ENCODE measurements at regions not wholly inside any gene's neighbourhood (a gene's known extent, or its start where the extent isn't known, plus 50 kb on each side); places are given as distances from the start of the nearest gene placed in this dataset.

DNA sequence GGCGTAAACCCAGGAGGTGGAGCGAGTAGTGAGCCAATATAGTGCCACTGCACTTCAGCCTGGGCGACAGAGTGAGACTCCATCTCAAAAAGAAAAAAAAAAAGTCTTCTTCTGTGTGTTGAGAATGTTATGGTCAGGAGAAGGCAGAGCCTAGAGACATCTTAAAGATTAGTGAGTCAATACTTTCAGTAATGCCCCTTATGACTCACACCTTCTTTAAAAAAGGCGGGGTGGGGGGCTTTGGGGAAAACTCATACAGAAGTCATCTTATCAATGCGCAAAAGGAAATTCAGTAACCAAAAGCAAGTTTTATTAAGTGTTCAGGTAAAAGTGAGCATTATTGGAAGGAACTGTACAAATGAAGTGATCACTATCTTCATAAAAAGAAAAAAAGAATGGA, 1369.8 kb upstream of the LRRTM3 start:
- POLR2A ChIA-PET = no interaction called here
- H3K27me3 Mint-ChIP-seq = no peaks in the 10 kb centered on the region

DNA sequence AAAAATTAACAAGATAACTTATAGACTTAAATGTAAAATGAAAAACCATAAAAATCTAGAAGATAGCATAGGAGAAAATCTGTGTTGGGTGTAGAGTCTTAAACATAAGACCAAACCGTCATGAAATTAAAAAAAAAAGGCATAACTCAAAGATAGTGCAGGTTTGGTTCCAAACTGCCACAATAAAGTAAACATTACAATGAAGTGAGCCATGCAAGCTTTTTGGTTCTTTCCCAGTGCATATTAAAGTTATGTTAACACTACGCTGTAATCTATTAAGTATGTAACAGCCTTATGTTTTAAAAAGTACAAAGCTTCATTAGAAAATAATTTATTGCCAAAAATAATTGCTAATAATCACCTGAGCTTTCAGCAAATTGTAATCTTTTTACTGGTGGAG, 1366.5 kb upstream of the LRRTM3 start:
- H3K36me3 ChIP-seq (replicated peaks in 1 of 2; ENCODE audit: control extremely low read depth in 1 of 2, control insufficient read depth in 1 of 2, extremely low read depth in 1 of 2, insufficient read depth in 2 of 2, low read length in 1 of 2) = no peaks in the 10 kb centered on the region
- TF ChIP-seq, protein P1, sequence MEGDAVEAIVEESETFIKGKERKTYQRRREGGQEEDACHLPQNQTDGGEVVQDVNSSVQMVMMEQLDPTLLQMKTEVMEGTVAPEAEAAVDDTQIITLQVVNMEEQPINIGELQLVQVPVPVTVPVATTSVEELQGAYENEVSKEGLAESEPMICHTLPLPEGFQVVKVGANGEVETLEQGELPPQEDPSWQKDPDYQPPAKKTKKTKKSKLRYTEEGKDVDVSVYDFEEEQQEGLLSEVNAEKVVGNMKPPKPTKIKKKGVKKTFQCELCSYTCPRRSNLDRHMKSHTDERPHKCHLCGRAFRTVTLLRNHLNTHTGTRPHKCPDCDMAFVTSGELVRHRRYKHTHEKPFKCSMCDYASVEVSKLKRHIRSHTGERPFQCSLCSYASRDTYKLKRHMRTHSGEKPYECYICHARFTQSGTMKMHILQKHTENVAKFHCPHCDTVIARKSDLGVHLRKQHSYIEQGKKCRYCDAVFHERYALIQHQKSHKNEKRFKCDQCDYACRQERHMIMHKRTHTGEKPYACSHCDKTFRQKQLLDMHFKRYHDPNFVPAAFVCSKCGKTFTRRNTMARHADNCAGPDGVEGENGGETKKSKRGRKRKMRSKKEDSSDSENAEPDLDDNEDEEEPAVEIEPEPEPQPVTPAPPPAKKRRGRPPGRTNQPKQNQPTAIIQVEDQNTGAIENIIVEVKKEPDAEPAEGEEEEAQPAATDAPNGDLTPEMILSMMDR (IDR thresholded peaks at IDR 0.05) = no peak
- no peak for TF ChIP-seq EZH2 (IDR thresholded peaks at IDR 0.05; ENCODE audit: borderline replicate concordance, insufficient read depth, low read depth, low read length, poor library complexity, severe bottlenecking)
- H3K27me3 ChIP-seq (replicated peaks in 1 of 4; ENCODE audit: control extremely low read depth in 1 of 4, control insufficient read depth in 3 of 4, insufficient read depth in 4 of 4, low read length in 3 of 4) = no peaks in the 10 kb centered on the region
- H3K9me3 Mint-ChIP-seq (ENCODE audit: insufficient read depth) = no peaks in the 10 kb centered on the region
- no peaks in the 10 kb centered on the region for H3K4me1 ChIP-seq (ENCODE audit: control insufficient read depth in 2 of 2, insufficient read depth in 2 of 2, low read length in 2 of 2)
- no peak overlapping the region for H3K4me3 ChIP-seq (ENCODE audit: control extremely low read depth in 1 of 5, extremely low read depth in 1 of 5, insufficient read depth in 1 of 5, low read depth in 2 of 5, low read length in 4 of 5)
- no peaks in the 10 kb centered on the region for H4K20me1 ChIP-seq (ENCODE audit: control insufficient read depth, insufficient read depth, low read length, poor library complexity, severe bottlenecking)
- POLR2A ChIA-PET = no interaction called here
- no peak overlapping the region for H3K4me3 Mint-ChIP-seq
- no peak overlapping the region for H3K9ac ChIP-seq (ENCODE audit: low read length)
- intact Hi-C loops (cut with micrococcal nuclease) = no loop called here
- H2AFZ ChIP-seq (ENCODE audit: insufficient read depth, low read depth, low read length, poor library complexity, severe bottlenecking) = no peak overlapping the region
- DNase-seq (no peak), ATAC-seq (ENCODE audit: low read depth) (no peak)
- WGBS (ENCODE audit: insufficient coverage) = no CpG with 5 or more reads among the region's 2 CpGs
- no peaks in the 10 kb centered on the region for H3K27me3 Mint-ChIP-seq
- H3K9me3 ChIP-seq (ENCODE audit: control extremely low read depth in 1 of 3, control insufficient read depth in 2 of 3, insufficient read depth in 1 of 3, low read length in 2 of 3) = peaks cover 0 to 4% (median 0%) of the 10 kb centered on the region in 3 donors
- no peaks in the 10 kb centered on the region for H3K79me2 ChIP-seq (ENCODE audit: control insufficient read depth, insufficient read depth, low read length)
- H3K27ac Mint-ChIP-seq = no peak overlapping the region
- CTCF ChIA-PET = no interaction called here
- H3K4me2 ChIP-seq (replicated peaks; ENCODE audit: low read depth, low read length, poor library complexity, severe bottlenecking) = no peak overlapping the region
- no peak overlapping the region for H3K27ac ChIP-seq (ENCODE audit: low read length in 2 of 2)
- no peaks in the 10 kb centered on the region for H3K4me1 Mint-ChIP-seq

More for the DNA sequence above, 1369.8 kb upstream of the LRRTM3 start:
- no peaks in the 10 kb centered on the region for H4K20me1 ChIP-seq (ENCODE audit: control insufficient read depth, insufficient read depth, low read length, poor library complexity, severe bottlenecking)
- H3K27me3 ChIP-seq (replicated peaks in 1 of 4; ENCODE audit: control extremely low read depth in 1 of 4, control insufficient read depth in 3 of 4, insufficient read depth in 4 of 4, low read length in 3 of 4) = no peaks in the 10 kb centered on the region
- H3K36me3 ChIP-seq (replicated peaks in 1 of 2; ENCODE audit: control extremely low read depth in 1 of 2, control insufficient read depth in 1 of 2, extremely low read depth in 1 of 2, insufficient read depth in 2 of 2, low read length in 1 of 2) = no peaks in the 10 kb centered on the region
- no peaks in the 10 kb centered on the region for H3K4me1 Mint-ChIP-seq
- H3K27ac ChIP-seq (ENCODE audit: low read length in 2 of 2) = no peak overlapping the region
- CTCF ChIA-PET = no interaction called here
- H3K9ac ChIP-seq (ENCODE audit: low read length) = no peak overlapping the region
- no peaks in the 10 kb centered on the region for H3K9me3 ChIP-seq (ENCODE audit: control extremely low read depth in 1 of 3, control insufficient read depth in 2 of 3, insufficient read depth in 1 of 3, low read length in 2 of 3)
- no peak overlapping the region for H3K27ac Mint-ChIP-seq
- ATAC-seq (ENCODE audit: low read depth) (no peak), DNase-seq (no peak)
- WGBS (ENCODE audit: insufficient coverage) = 93% methylated on average over 2 of the region's 5 CpGs
- peaks cover 3% of the 10 kb centered on the region for H3K9me3 Mint-ChIP-seq (ENCODE audit: insufficient read depth)
- no peaks in the 10 kb centered on the region for H3K4me1 ChIP-seq (ENCODE audit: control insufficient read depth in 2 of 2, insufficient read depth in 2 of 2, low read length in 2 of 2)
- no peak overlapping the region for H3K4me3 ChIP-seq (ENCODE audit: control extremely low read depth in 1 of 5, extremely low read depth in 1 of 5, insufficient read depth in 1 of 5, low read depth in 2 of 5, low read length in 4 of 5)
- no peak overlapping the region for H3K4me2 ChIP-seq (replicated peaks; ENCODE audit: low read depth, low read length, poor library complexity, severe bottlenecking)
- no peak overlapping the region for H2AFZ ChIP-seq (ENCODE audit: insufficient read depth, low read depth, low read length, poor library complexity, severe bottlenecking)
- TF ChIP-seq EZH2 (IDR thresholded peaks at IDR 0.05; ENCODE audit: borderline replicate concordance, insufficient read depth, low read depth, low read length, poor library complexity, severe bottlenecking) = no peak
- TF ChIP-seq, protein P1 (IDR thresholded peaks at IDR 0.05) = no peak
- H3K79me2 ChIP-seq (ENCODE audit: control insufficient read depth, insufficient read depth, low read length) = no peaks in the 10 kb centered on the region
- intact Hi-C loops (cut with micrococcal nuclease) = no loop called here
- H3K4me3 Mint-ChIP-seq = no peak overlapping the region

All from B cell (primary cell).